ENCODE measurements at regions not wholly inside any gene's neighbourhood (a gene's known extent, or its start where the extent isn't known, plus 50 kb on each side); places are given as distances from the start of the nearest gene placed in this dataset.

DNA sequence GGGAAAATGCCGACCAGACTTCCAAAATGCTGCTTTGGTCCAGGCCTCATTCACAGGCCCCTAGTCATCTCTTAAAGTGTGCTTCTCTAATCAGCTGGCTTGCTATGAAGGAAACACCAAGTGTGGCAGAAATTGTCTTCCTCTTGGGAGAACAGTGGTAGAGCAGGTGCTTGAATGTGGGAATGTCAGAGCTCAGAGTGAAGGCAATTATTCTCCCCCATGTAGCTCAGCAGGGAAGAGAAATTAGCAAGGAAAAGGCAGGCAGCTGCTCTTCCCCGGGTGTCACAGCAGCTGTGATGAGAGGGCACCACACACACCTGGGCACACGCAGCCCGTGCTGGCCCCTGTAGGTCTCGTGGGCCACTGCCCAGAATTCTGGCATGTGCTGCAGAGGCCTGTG, 358.5 kb downstream of the WDR72 start:
- no peak for DNase-seq (ENCODE audit: low spot score)

DNA sequence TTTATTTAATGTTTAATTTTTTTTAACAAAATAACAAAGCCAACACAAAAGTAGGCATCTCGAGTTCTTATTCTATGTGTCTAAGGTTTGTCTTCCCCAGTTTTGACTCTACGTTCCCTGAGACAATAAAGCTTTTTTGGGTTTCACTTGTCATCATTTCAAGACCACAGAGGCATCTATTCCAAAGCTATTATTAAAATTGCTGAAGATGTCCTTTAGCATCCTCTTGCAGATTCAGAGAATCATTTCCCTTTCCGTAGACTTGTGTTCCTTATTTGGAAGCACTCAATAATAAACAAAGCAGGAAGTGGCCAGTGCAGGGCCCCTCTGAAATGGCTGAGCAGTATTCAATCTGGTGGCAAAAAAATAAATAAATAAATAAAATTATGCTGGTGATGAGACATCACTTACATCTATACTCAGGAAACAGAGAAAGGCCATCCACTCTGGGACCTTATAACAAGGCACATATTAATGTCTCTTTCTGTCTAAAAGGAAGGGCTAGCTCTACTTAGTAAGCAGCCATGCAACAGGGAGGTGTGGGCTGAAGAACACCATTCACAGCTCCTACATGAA, 362.3 kb downstream of the WDR72 start:
- DNase-seq (ENCODE audit: low spot score), result peak; percentile 39

DNA sequence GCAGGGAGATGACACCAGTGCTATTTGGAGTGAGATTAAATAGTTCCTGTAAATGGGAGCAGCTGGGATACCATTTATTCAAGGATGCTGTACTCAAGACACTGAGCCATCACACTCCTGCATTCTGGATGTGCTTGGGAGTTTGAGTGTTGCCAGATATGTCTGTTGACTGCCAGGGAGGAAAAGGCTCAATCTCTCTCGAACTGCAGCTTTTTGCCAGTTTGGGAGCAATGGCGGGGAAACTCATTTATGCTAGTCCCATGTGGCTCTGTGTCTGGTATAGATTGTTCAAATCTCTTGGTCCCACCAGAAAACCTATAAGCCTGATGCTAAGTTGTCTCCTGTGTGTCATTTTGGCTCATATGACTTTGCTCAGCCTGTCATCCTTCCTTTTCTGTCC, 363.6 kb downstream of the WDR72 start:
- DNase-seq (ENCODE audit: low spot score), result no peak

GRCh38 chr15:53390549-53390948, 368.9 kb downstream of the WDR72 start:
- DNase-seq (ENCODE audit: low spot score), result no peak

DNA sequence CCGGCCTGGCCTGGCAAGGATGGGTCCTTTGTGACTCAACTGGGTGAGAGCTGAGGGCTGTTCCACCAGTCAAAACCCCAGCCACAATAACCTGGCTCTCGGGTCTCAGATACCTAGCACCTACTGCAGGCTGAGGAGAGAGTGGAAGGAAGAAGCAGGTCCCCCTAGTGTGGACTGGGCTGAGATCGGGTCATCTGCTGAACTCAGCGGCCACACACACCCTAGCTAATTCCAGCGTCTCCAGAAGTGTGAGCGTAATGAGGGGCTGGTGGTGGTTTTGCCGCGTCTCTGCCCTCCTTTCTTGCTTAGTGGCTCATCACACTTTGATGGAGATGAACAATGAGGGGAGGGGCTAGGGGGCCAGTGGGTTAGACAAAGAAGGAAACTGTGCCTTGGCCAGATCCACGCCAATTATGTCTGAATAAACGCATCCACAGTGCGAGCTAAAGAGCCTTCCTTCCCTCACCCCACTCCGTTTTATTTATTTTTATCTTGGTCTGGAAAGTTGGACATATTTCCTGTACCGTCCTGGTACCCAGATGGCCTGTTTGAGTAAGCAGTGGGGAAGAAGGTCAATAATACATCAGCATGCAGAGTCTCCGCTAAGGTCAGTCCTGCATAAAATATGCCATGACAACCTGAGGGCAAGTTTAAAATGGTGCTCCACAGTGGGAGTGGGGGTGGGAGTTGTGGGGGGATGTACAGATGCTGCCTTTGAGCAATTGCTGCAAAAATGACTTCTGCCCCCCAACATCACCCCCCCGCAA, 370.0 kb downstream of the WDR72 start:
- no peak for DNase-seq (ENCODE audit: low spot score)

- no peak for DNase-seq (ENCODE audit: low spot score)
Observed at GRCh38 chr15:53384417-53384816, 375.0 kb downstream of the WDR72 start.

DNA sequence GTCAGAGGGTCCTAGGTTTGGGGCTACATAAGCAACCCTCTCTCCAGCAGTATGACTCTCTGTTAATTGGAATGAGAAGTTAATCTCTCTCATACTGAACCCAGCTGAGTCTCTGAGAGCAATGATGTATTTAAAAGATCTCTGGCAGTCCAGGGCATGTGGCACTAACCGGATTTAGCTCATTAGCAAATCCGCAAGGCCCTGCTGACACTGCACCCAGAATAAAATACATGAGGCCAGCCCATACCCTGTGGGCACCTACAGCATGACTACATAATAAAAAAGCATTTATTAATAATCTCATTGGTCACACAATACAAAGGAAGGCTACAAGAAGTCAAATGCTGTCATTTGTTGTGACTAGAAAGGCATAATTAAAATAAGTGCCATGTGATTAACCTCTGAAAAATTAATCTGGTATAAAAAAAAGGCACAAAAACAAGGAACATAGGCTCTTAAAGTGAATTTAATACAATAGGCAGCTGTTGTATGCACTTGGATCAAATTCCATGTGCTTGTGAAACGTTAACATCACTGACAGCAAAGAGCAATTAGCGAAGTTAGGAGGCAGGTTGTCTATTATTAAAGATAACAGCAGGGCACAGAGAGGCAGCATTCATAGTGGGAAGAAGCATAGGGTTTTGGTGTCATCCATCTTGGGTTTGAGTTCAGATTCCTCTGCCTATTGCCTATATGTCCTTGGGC, 381.2 kb downstream of the WDR72 start:
- no peak for DNase-seq (ENCODE audit: low spot score)

DNA sequence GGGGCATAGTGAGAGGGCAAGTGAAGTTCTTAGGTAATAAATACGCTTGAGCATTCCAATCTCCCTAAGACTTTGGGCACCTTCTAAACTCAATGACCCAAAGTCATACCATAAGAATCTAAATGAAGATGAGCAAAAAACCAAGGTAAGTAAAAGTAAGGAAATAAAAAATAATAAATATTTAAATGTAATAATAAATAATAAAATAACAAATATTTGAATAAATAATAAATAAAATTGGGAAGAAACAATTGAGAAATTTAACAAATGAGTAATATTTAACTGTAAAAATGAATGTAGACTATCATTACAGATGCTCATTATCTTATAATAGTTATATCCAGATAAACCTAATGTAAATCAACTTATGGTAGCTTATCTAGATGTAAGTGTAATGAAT, 391.7 kb downstream of the WDR72 start:
- no peak for DNase-seq (ENCODE audit: low spot score)

DNA sequence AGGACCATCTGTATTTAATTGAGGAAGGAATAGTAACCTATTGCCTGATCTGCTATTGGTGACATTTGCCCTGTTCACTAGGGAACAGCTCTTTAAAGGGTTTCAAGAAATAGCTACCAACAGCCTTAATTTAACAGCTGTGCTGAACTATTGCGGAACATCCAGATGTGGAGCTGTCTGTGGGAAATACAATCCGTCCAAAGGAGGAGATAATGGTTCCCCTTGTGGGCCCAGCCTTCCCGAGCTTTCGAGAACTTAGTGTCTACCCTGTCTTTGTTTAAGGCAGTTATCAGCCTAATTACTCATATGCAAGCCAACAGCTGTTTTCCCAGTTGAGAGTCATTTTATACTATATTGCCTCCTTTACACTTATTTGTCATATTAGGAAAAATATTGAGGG, 398.6 kb downstream of the WDR72 start:
- DNase-seq (ENCODE audit: low spot score), result no peak

- no peak for DNase-seq (ENCODE audit: low spot score)
Observed at GRCh38 chr15:53359038-53359437, 400.4 kb downstream of the WDR72 start.

GRCh38 chr15:53354874-53355273, 404.6 kb downstream of the WDR72 start:
- DNase-seq (ENCODE audit: low spot score), result no peak

DNA sequence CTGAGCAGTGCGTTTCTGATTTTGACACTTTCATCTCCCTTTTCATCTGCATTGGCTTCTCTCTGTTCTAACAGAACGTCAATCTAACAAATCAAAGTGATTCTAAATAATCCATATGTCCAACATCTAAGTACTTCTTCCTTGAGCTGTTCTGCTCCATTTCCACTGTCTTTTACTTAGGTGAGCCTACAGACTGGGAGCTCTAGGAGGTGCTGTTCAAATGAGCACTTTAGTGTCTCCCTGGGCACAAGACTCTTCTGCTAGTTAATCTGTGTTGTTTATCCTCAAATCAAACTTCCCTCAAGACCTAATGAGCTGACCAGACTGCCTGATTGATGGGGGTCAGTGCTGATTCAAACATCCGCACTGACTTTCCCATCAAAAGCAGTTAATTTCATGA, 408.1 kb downstream of the WDR72 start:
- DNase-seq (ENCODE audit: low spot score), result no peak

DNA sequence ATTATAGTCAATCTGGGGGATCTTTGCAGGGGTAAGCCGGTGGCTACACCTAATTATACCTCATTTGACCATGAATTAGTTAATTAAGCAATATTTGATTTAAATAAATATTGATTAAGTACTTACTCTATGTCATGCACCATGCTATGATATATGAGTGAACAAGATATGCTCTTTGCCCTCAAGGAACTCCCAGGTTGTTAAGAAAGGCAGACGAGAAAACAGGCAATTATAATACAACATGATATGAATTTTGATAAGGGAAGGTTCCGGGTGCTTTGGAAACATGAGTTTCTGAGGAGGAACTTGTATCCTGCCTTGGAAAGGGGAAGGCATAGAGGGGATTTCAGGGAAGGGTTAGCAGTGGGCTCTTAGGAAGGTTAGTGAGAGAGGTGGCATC, 412.9 kb downstream of the WDR72 start:
- no peak for DNase-seq (ENCODE audit: low spot score)

GRCh38 chr15:53331328-53332190, 427.9 kb downstream of the WDR72 start:
- DNase-seq (ENCODE audit: low spot score), result no peak

- no peak for DNase-seq (ENCODE audit: low spot score)
Observed at GRCh38 chr15:53328341-53328740, 431.1 kb downstream of the WDR72 start.

- no peak for DNase-seq (ENCODE audit: low spot score)
Observed at GRCh38 chr15:53324061-53324460, 435.4 kb downstream of the WDR72 start.

GRCh38 chr15:53323191-53323590, 436.3 kb downstream of the WDR72 start:
- no peak for DNase-seq (ENCODE audit: low spot score)

DNA sequence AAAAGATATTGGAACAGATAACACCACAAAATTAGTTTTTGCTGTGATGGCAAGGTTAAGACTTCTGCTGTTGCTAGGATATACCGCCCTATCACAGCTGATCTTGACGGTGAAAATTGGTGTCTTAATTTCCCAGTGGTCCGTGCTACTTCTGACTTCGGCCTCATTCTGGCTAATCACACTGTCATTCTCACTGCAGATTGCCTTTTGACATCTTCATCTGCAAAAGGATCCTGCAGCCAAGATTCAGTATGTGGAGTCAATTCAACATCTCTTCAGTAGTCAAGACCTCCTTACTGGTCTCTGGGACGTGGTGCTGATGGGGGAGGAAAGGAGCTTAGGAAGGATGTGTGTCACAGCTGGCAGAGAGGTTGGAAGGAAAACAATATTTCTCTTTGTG, 438.6 kb downstream of the WDR72 start:
- DNase-seq (ENCODE audit: low spot score), result no peak

- no peak for DNase-seq (ENCODE audit: low spot score)
Observed at GRCh38 chr15:53312707-53313106, 446.8 kb downstream of the WDR72 start.

- no peak for DNase-seq (ENCODE audit: low spot score)
Observed at GRCh38 chr15:53310709-53311108, 448.8 kb downstream of the WDR72 start.

DNA sequence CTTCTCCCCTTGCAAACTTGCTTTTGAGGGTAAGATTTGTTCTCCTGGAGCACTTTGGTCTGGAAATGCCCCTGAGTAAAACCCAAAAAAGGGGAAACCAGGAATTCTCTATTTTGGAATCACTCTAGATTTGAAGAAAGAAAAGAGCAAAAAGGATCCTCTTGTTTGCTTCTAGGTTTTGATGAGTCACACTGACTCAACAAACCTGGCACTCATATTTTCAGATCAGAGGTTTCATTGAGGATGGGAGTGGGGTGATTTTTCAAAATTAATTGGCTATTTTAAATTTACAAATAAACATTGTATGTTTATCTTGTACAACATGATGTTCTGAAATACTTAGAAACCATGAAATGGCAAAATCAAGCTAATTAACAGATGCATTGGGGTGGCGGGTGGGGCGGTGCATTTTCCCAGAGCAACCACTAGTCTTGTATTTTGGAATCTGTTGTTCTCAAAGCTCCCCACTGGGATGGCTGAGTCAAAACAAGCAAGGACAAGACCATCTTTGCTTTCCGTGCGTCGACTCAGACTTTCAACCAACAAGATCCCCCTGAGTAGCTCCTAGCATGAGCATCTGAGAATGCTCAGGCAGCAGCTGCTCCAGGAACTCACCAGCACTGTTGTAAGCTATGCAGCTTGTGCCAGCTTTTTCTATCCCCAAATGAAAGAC, 451.4 kb downstream of the WDR72 start:
- no peak for DNase-seq (ENCODE audit: low spot score)

- DNase-seq (ENCODE audit: low spot score), result no peak
Observed at GRCh38 chr15:53305554-53305953, 453.9 kb downstream of the WDR72 start.
